ENCODE measurements at regions not wholly inside any gene's neighbourhood (a gene's known extent, or its start where the extent isn't known, plus 50 kb on each side); places are given as distances from the start of the nearest gene placed in this dataset.

DNA sequence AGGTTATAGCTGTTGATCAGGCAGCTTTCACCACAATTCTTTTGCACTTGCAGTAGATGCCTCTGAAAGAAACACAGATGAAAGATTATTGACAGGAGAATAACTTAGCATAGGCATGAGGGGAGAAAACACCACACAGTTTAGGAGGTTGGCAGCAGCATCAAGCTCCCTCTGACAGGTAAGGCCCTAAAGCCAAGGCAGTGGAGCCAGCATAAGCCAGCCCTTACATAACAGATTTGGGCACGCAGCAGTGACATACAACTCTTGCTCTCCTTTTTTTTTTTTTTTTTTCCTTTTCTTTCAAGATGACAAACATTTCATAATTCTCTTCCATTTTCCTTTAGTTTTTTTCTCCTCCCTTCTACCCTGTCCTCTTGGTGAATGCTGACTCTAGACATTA lies 257.6 kb upstream of the ADAMTSL1 start:
- WGBS, result 69% methylated on average over 1 of the region's 1 CpG
- H3K4me2 ChIP-seq (ENCODE audit: low read length, poor library complexity, severe bottlenecking), result no peak overlapping the region
- no peak overlapping the region for H4K8ac ChIP-seq (ENCODE audit: low read length)
- no peak overlapping the region for H4K91ac ChIP-seq (ENCODE audit: low read length)
- H2BK120ac ChIP-seq (ENCODE audit: low read depth, low read length), result no peak overlapping the region
- H2BK5ac ChIP-seq (ENCODE audit: low read depth, low read length, poor library complexity, severe bottlenecking), result no peak overlapping the region
- no peaks in the 10 kb centered on the region for H3K79me1 ChIP-seq (replicated peaks; ENCODE audit: low read length, poor library complexity, severe bottlenecking)
- H3K9me3 ChIP-seq (ENCODE audit: control insufficient read depth, low read length), result no peaks in the 10 kb centered on the region
- no peak overlapping the region for H3K27ac ChIP-seq (ENCODE audit: low read length, poor library complexity, severe bottlenecking)
- H3K18ac ChIP-seq (ENCODE audit: low read depth in 1 of 2, low read length in 2 of 2), result no peak overlapping the region
- H3K4me1 ChIP-seq (ENCODE audit: control insufficient read depth, insufficient read depth, low read depth, low read length), result no peaks in the 10 kb centered on the region
- no peak overlapping the region for H3K4me3 ChIP-seq (ENCODE audit: insufficient read depth in 1 of 2, low read depth in 1 of 2, low read length in 2 of 2)
- no peak overlapping the region for H2AK5ac ChIP-seq (ENCODE audit: low read length, severe bottlenecking)
- H2BK12ac ChIP-seq (ENCODE audit: low read length in 2 of 2), result no peak overlapping the region
- H3K14ac ChIP-seq (ENCODE audit: low read length in 2 of 2), result no peak overlapping the region
- H3K27me3 ChIP-seq (ENCODE audit: control insufficient read depth in 1 of 2, insufficient read depth in 1 of 2, low read length in 2 of 2), result no peaks in the 10 kb centered on the region
- H3K23ac ChIP-seq (ENCODE audit: low read length in 2 of 2), result no peak overlapping the region
- no peak overlapping the region for H3K9ac ChIP-seq (ENCODE audit: low read length)
- no peak overlapping the region for H2AFZ ChIP-seq (ENCODE audit: low read depth, low read length)
- H2BK15ac ChIP-seq (ENCODE audit: low read depth, poor library complexity, severe bottlenecking), result no peak overlapping the region
- no peaks in the 10 kb centered on the region for H3K36me3 ChIP-seq (ENCODE audit: control insufficient read depth in 1 of 2, insufficient read depth in 2 of 2, low read depth in 1 of 2, low read length in 2 of 2)
- DNase-seq, result no peak
- H3K4ac ChIP-seq (ENCODE audit: low read depth in 1 of 2, low read length in 2 of 2), result no peak overlapping the region

DNA sequence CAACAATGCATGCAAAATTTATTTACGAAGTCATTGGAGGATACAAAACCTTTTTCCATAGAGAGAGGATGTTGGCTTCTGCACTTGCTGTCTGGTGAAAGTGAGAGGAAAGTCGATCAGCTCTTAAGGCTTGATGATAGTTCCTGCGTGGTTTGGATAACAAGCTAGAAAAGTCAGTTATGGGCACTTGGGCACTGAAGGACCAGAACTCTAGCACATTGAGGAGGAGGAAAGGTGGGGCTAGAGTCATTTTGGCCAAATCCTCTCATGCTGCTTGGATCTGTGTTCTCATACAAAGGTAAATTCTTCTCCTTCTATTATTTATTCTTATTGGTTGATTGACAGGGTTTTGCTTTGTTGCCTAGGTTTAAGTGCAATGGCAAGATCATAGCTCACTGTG lies 245.9 kb upstream of the ADAMTSL1 start:
- H2BK15ac ChIP-seq (ENCODE audit: low read depth, poor library complexity, severe bottlenecking), result no peak overlapping the region
- 88% methylated on average over 3 of the region's 3 CpGs for WGBS
- no peak overlapping the region for H2BK120ac ChIP-seq (ENCODE audit: low read depth, low read length)
- H3K79me1 ChIP-seq (replicated peaks; ENCODE audit: low read length, poor library complexity, severe bottlenecking), result no peaks in the 10 kb centered on the region
- no peak overlapping the region for H3K4me2 ChIP-seq (ENCODE audit: low read length, poor library complexity, severe bottlenecking)
- H3K4ac ChIP-seq (ENCODE audit: low read depth in 1 of 2, low read length in 2 of 2), result no peak overlapping the region
- H2BK5ac ChIP-seq (ENCODE audit: low read depth, low read length, poor library complexity, severe bottlenecking), result no peak overlapping the region
- no peak overlapping the region for H3K23ac ChIP-seq (ENCODE audit: low read length in 2 of 2)
- no peak for DNase-seq
- no peaks in the 10 kb centered on the region for H3K36me3 ChIP-seq (ENCODE audit: control insufficient read depth in 1 of 2, insufficient read depth in 2 of 2, low read depth in 1 of 2, low read length in 2 of 2)
- peak overlapping the region; percentile 22 for H2AK5ac ChIP-seq (ENCODE audit: low read length, severe bottlenecking)
- H3K4me1 ChIP-seq (ENCODE audit: control insufficient read depth, insufficient read depth, low read depth, low read length), result peaks cover 1% of the 10 kb centered on the region
- H3K9ac ChIP-seq (ENCODE audit: low read length), result no peak overlapping the region
- no peak overlapping the region for H3K18ac ChIP-seq (ENCODE audit: low read depth in 1 of 2, low read length in 2 of 2)
- no peak overlapping the region for H3K4me3 ChIP-seq (ENCODE audit: insufficient read depth in 1 of 2, low read depth in 1 of 2, low read length in 2 of 2)
- H2AFZ ChIP-seq (ENCODE audit: low read depth, low read length), result no peak overlapping the region
- H3K27ac ChIP-seq (ENCODE audit: low read length, poor library complexity, severe bottlenecking), result no peak overlapping the region
- H4K91ac ChIP-seq (ENCODE audit: low read length), result no peak overlapping the region
- no peak overlapping the region for H2BK12ac ChIP-seq (ENCODE audit: low read length in 2 of 2)
- no peaks in the 10 kb centered on the region for H3K27me3 ChIP-seq (ENCODE audit: control insufficient read depth in 1 of 2, insufficient read depth in 1 of 2, low read length in 2 of 2)
- no peak overlapping the region for H4K8ac ChIP-seq (ENCODE audit: low read length)
- H3K9me3 ChIP-seq (ENCODE audit: control insufficient read depth, low read length), result no peaks in the 10 kb centered on the region
- no peak overlapping the region for H3K14ac ChIP-seq (ENCODE audit: low read length in 2 of 2)

DNA sequence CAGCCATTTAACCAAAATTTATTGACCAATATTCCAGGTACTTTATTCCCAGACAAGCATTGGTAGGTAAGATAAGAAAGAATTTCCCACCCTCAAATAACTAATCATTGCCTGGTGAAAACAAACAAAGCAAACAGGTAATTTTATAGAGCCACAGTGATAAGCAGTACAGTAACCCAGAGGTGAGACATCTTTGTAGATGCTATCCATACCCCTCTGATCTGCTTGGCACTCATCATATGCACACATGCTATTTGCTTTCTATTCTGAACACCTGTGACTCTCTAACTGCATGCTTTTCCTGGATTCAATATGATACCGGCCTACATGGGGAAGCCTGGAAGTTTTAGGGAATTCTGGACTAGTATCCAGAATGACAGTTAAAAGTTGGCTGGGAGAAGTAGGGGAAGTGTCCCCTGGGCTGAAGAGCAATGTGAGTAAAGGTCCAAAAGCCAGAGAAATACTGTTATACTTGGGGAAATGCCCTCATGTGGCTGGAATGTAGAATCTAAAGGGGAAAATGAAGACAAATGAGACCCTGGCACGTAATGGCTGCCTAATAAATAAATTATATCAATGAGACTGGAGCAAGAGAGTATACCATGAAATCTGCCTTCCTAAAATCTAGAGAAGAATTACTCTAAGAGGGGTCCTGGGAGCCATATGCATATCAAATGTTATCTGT lies 243.8 kb upstream of the ADAMTSL1 start:
- Histone ChIP-seq H3K4me1 (ENCODE audit: control insufficient read depth, insufficient read depth, low read depth, low read length) (peaks cover 1% of the 10 kb centered on the region), H2BK120ac (ENCODE audit: low read depth, low read length) (no peak overlapping the region), H3K4ac (ENCODE audit: low read depth in 1 of 2, low read length in 2 of 2) (no peak overlapping the region), H2BK5ac (ENCODE audit: low read depth, low read length, poor library complexity, severe bottlenecking) (no peak overlapping the region), H3K36me3 (ENCODE audit: control insufficient read depth in 1 of 2, insufficient read depth in 2 of 2, low read depth in 1 of 2, low read length in 2 of 2) (no peaks in the 10 kb centered on the region), H2AK5ac (ENCODE audit: low read length, severe bottlenecking) (no peak overlapping the region), H2BK12ac (ENCODE audit: low read length in 2 of 2) (no peak overlapping the region), H4K91ac (ENCODE audit: low read length) (no peak overlapping the region), H2BK15ac (ENCODE audit: low read depth, poor library complexity, severe bottlenecking) (no peak overlapping the region), H3K4me3 (ENCODE audit: insufficient read depth in 1 of 2, low read depth in 1 of 2, low read length in 2 of 2) (no peak overlapping the region), H3K4me2 (ENCODE audit: low read length, poor library complexity, severe bottlenecking) (no peak overlapping the region), H3K27ac (ENCODE audit: low read length, poor library complexity, severe bottlenecking) (no peak overlapping the region), H3K18ac (ENCODE audit: low read depth in 1 of 2, low read length in 2 of 2) (no peak overlapping the region), H3K27me3 (ENCODE audit: control insufficient read depth in 1 of 2, insufficient read depth in 1 of 2, low read length in 2 of 2) (no peaks in the 10 kb centered on the region), H3K9me3 (ENCODE audit: control insufficient read depth, low read length) (no peaks in the 10 kb centered on the region), H3K9ac (ENCODE audit: low read length) (no peak overlapping the region), H3K79me1 (replicated peaks; ENCODE audit: low read length, poor library complexity, severe bottlenecking) (no peaks in the 10 kb centered on the region), H3K14ac (ENCODE audit: low read length in 2 of 2) (no peak overlapping the region), H3K23ac (ENCODE audit: low read length in 2 of 2) (no peak overlapping the region), H4K8ac (ENCODE audit: low read length) (no peak overlapping the region), H2AFZ (ENCODE audit: low read depth, low read length) (no peak overlapping the region)
- WGBS, result 94% methylated on average over 1 of the region's 2 CpGs
- no peak for DNase-seq

DNA sequence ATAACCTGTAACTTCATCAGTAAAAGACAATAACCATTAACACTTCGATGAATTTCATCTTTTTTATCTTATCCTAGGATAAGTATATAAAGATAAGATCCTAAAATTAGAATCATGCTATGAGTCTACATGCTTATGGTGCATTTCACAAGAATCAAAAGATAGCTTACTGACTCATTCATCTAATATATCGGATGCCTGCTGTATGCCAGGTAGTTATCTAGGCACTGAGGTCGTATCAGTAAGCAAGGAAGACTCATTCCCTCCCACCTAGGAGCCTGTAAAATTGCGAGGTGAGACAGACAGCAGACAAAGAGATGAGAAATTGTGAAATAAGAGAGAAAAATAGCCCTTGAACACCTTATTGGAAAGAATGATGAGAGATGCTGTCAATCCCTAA lies 240.6 kb upstream of the ADAMTSL1 start:
- Histone ChIP-seq H3K4me3 (ENCODE audit: insufficient read depth in 1 of 2, low read depth in 1 of 2, low read length in 2 of 2) (no peak overlapping the region), H3K18ac (ENCODE audit: low read depth in 1 of 2, low read length in 2 of 2) (no peak overlapping the region), H3K27me3 (ENCODE audit: control insufficient read depth in 1 of 2, insufficient read depth in 1 of 2, low read length in 2 of 2) (no peaks in the 10 kb centered on the region), H3K36me3 (ENCODE audit: control insufficient read depth in 1 of 2, insufficient read depth in 2 of 2, low read depth in 1 of 2, low read length in 2 of 2) (no peaks in the 10 kb centered on the region), H3K23ac (ENCODE audit: low read length in 2 of 2) (no peak overlapping the region), H4K91ac (ENCODE audit: low read length) (no peak overlapping the region), H2AK5ac (ENCODE audit: low read length, severe bottlenecking) (no peak overlapping the region), H3K4ac (ENCODE audit: low read depth in 1 of 2, low read length in 2 of 2) (no peak overlapping the region), H4K8ac (ENCODE audit: low read length) (no peak overlapping the region), H3K27ac (ENCODE audit: low read length, poor library complexity, severe bottlenecking) (no peak overlapping the region), H3K79me1 (replicated peaks; ENCODE audit: low read length, poor library complexity, severe bottlenecking) (no peaks in the 10 kb centered on the region), H2BK15ac (ENCODE audit: low read depth, poor library complexity, severe bottlenecking) (no peak overlapping the region), H3K14ac (ENCODE audit: low read length in 2 of 2) (no peak overlapping the region), H2BK120ac (ENCODE audit: low read depth, low read length) (no peak overlapping the region), H3K9ac (ENCODE audit: low read length) (no peak overlapping the region), H3K9me3 (ENCODE audit: control insufficient read depth, low read length) (no peaks in the 10 kb centered on the region), H2AFZ (ENCODE audit: low read depth, low read length) (no peak overlapping the region), H2BK5ac (ENCODE audit: low read depth, low read length, poor library complexity, severe bottlenecking) (no peak overlapping the region), H3K4me1 (ENCODE audit: control insufficient read depth, insufficient read depth, low read depth, low read length) (peaks cover 3% of the 10 kb centered on the region), H3K4me2 (ENCODE audit: low read length, poor library complexity, severe bottlenecking) (no peak overlapping the region), H2BK12ac (ENCODE audit: low read length in 2 of 2) (no peak overlapping the region)
- no peak for DNase-seq
- WGBS, result 94% methylated on average over 2 of the region's 4 CpGs
